ENCODE measurements at regions not wholly inside any gene's neighbourhood (a gene's known extent, or its start where the extent isn't known, plus 50 kb on each side); places are given as distances from the start of the nearest gene placed in this dataset.

DNA sequence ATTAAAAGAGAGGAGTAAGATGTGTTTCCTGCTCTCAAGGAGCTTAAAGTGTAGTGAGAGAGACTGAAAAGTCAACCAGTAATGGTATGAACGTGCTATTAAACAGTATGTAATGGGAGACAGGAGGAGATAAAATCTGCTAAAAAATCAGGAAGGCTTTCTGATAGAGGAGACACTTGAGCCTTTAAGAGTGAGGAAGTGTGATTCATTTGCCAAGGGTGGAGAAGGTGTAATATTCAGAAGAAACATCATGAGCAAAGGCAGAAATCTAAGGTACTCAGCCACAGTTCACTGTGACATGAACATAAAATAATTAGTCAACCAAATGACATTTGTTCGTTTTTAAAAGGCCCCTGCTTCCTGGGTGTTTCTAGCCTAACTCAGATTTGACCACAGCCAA, 137.8 kb upstream of the SKOR2 start:
- TF ChIP-seq MAFK (IDR thresholded peaks at IDR 0.05; ENCODE audit: low read length) (no peak), POLR2AphosphoS5 (IDR thresholded peaks at IDR 0.05; ENCODE audit: control insufficient read depth, insufficient read depth, low read depth, low read length) (no peak), TCF7L2 (IDR thresholded peaks at IDR 0.05; ENCODE audit: low read depth, low read length) (no peak), EZH2 (IDR thresholded peaks at IDR 0.05; ENCODE audit: borderline replicate concordance, low read depth, low read length) (no peak), YY1 (IDR thresholded peaks at IDR 0.05; ENCODE audit: borderline replicate concordance in 1 of 3, control insufficient read depth in 1 of 3, extremely low read depth in 1 of 3, insufficient read depth in 3 of 3, insufficient read length in 1 of 3, insufficient replicate concordance in 2 of 3, low read depth in 1 of 3, low read length in 2 of 3) (no peak), POLR2A (conservative IDR thresholded peaks at IDR 0.05) (no peak), BHLHE40 (IDR thresholded peaks at IDR 0.05; ENCODE audit: low read length) (no peak), CREM (IDR thresholded peaks at IDR 0.05; ENCODE audit: low read depth) (no peak), MYC (IDR thresholded peaks at IDR 0.05; ENCODE audit: low read depth, low read length) (no peak), MYC (CRISPR knock-in tag; IDR thresholded peaks at IDR 0.05; ENCODE audit: borderline replicate concordance, low read depth) (no peak)
- TF ChIP-seq, protein P1, sequence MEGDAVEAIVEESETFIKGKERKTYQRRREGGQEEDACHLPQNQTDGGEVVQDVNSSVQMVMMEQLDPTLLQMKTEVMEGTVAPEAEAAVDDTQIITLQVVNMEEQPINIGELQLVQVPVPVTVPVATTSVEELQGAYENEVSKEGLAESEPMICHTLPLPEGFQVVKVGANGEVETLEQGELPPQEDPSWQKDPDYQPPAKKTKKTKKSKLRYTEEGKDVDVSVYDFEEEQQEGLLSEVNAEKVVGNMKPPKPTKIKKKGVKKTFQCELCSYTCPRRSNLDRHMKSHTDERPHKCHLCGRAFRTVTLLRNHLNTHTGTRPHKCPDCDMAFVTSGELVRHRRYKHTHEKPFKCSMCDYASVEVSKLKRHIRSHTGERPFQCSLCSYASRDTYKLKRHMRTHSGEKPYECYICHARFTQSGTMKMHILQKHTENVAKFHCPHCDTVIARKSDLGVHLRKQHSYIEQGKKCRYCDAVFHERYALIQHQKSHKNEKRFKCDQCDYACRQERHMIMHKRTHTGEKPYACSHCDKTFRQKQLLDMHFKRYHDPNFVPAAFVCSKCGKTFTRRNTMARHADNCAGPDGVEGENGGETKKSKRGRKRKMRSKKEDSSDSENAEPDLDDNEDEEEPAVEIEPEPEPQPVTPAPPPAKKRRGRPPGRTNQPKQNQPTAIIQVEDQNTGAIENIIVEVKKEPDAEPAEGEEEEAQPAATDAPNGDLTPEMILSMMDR (IDR thresholded peaks at IDR 0.05 in 2 of 3, conservative IDR thresholded peaks at IDR 0.05 in 1 of 3; ENCODE audit: insufficient read depth in 2 of 3, low read depth in 1 of 3, low read length in 3 of 3) = no peak
- TF ChIP-seq, protein P2, sequence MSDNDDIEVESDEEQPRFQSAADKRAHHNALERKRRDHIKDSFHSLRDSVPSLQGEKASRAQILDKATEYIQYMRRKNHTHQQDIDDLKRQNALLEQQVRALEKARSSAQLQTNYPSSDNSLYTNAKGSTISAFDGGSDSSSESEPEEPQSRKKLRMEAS (CRISPR knock-in tag; IDR thresholded peaks at IDR 0.05) = no peak

All from K562 (cell line).